GM18520 (cell line): ENCODE measurements at regions not wholly inside any gene's neighbourhood (a gene's known extent, or its start where the extent isn't known, plus 50 kb on each side); places are given as distances from the start of the nearest gene placed in this dataset.
"Not testable (repeated sequence)": the region's sequence is repeated elsewhere in the genome, so short reads cannot be mapped to it uniquely, and the experiment has no call there.

Source experiments
- ATAC-seq: cut with Tn5 transposase; IDR thresholded peaks from one replicate; pipeline ENCODE4 v1.9.1; 2021; ENCODE audit not compliant: unreplicated experiment

GRCh38 chr18:35871337-35871736 lies 101.1 kb upstream of the RMP24 start:
- no peak for ATAC-seq

GRCh38 chr18:35875566-35875965 lies 96.9 kb upstream of the RMP24 start:
- ATAC-seq: no peak

GRCh38 chr18:35876243-35876642 lies 96.2 kb upstream of the RMP24 start:
- no peak for ATAC-seq

- ATAC-seq: no peak
Measured at GRCh38 chr18:35880788-35881455, 91.6 kb upstream of the RMP24 start.

GRCh38 chr18:35888329-35888728 lies 84.2 kb upstream of the RMP24 start:
- no peak for ATAC-seq

- ATAC-seq: no peak
Measured at GRCh38 chr18:35889677-35890076, 82.8 kb upstream of the RMP24 start.

- no peak for ATAC-seq
Measured at GRCh38 chr18:35890323-35890722, 82.2 kb upstream of the RMP24 start.

GRCh38 chr18:35892118-35892517 lies 80.4 kb upstream of the RMP24 start:
- ATAC-seq: no peak

- ATAC-seq: not testable (repeated sequence)
Measured at GRCh38 chr18:35897481-35897880, 75.0 kb upstream of the RMP24 start.

GRCh38 chr18:35904389-35905037 lies 68.0 kb upstream of the RMP24 start:
- ATAC-seq: no peak

GRCh38 chr18:35905436-35905835 lies 67.0 kb upstream of the RMP24 start:
- ATAC-seq: no peak

GRCh38 chr18:35906291-35906690 lies 66.2 kb upstream of the RMP24 start:
- not testable (repeated sequence) for ATAC-seq

GRCh38 chr18:35910327-35910726 lies 62.2 kb upstream of the RMP24 start:
- no peak for ATAC-seq

- ATAC-seq: no peak
Measured at GRCh38 chr18:35912332-35912731, 60.1 kb upstream of the RMP24 start.

- ATAC-seq: no peak
Measured at GRCh38 chr18:35915056-35915455, 57.4 kb upstream of the RMP24 start.

GRCh38 chr18:35917043-35917442 lies 55.4 kb upstream of the RMP24 start:
- ATAC-seq: no peak

GRCh38 chr18:35918564-35918963 lies 53.9 kb upstream of the RMP24 start:
- no peak for ATAC-seq

GRCh38 chr18:35919179-35919578 lies 53.3 kb upstream of the RMP24 start:
- ATAC-seq: no peak

- no peak for ATAC-seq
Measured at GRCh38 chr18:35920623-35921022, 51.9 kb upstream of the RMP24 start.
